Peyer's patch (tissue), 4 donors: ENCODE measurements at regions not wholly inside any gene's neighbourhood (a gene's known extent, or its start where the extent isn't known, plus 50 kb on each side); places are given as distances from the start of the nearest gene placed in this dataset.

ENCODE experiments used
- DNase-seq, 3 donors: peaks; one replicate each; pipeline ENCODE4 v3.0.0-alpha.2; 2017 to 2019
- H3K27ac ChIP-seq, 4 donors: fragments of 200-600 bp; sonication (generic); one replicate each; pipeline ENCODE4 v1.5.1; 2016 to 2019
- H3K27me3 ChIP-seq, 2 donors: fragments of 200-600 bp; sonication (generic); one replicate each; pipeline ENCODE4 v1.5.1; 2019
- H3K36me3 ChIP-seq, 3 donors: fragments of 200-600 bp; sonication (generic); one replicate each; pipeline ENCODE4 v1.5.1; 2016 to 2019
- H3K4me1 ChIP-seq, 4 donors: fragments of 200-600 bp; sonication (generic); one replicate each; pipeline ENCODE4 v1.5.1; 2016 to 2019
- H3K4me3 ChIP-seq, 4 donors: fragments of 200-600 bp; sonication (generic); 1 replicate in 3 of 4; 2 replicates in 1 of 4; pipeline ENCODE4 v1.5.1; 2016 to 2019; ENCODE audit warnings: mild to moderate bottlenecking in 1 of 4
- H3K9me3 ChIP-seq, 4 donors: fragments of 200-600 bp; sonication (generic); one replicate each; pipeline ENCODE4 v1.5.1; 2016 to 2019; ENCODE audit warnings: mild to moderate bottlenecking in 1 of 4
- POLR2A ChIP-seq, 2 donors: fragments of 450-650 bp; IDR thresholded peaks; one replicate each; pipeline ENCODE4 v1.5.1; 2017; ENCODE audit warnings: antibody characterized with exemption in 2 of 2, mild to moderate bottlenecking in 2 of 2, moderate library complexity in 2 of 2
- TF ChIP-seq, protein P1 (sequence below), 6 experiments: fragments of 450-650 bp in 4 of 6; fragments of 200-600 bp in 2 of 6; sonication (generic) in 1 of 6; IDR thresholded peaks; one replicate each; pipeline ENCODE4 v1.5.1; 2017 to 2019; ENCODE audit warnings: antibody characterized with exemption in 6 of 6, mild to moderate bottlenecking in 3 of 6, moderate library complexity in 1 of 6

DNA sequence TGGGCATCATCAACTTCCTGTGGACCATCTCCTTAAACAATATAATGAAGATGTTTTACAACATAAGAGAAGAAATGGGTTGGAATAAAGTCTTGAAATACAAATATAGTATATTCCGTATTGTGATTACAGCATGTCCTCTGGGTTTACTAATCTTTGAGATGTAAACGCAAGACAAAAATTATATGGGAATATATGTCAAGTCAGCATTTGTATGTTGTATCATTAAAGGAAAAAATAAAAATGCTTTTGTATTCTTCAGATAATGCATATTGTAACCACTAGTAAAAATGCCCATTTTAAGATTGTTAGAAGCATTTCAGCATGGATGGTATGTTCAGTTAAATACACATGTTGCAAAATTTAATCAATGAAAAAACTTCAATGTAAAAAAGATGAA is 893.3 kb downstream of the FLRT2 start:
- Histone ChIP-seq H3K27ac (no peak overlapping the region), H3K4me1 (no peaks in the 10 kb centered on the region), H3K4me3 (no peak overlapping the region), H3K36me3 (no peaks in the 10 kb centered on the region), H3K27me3 (no peaks in the 10 kb centered on the region), H3K9me3 (no peaks in the 10 kb centered on the region)
- no peak for TF ChIP-seq POLR2A (IDR thresholded peaks at IDR 0.05)
- TF ChIP-seq, protein P1, sequence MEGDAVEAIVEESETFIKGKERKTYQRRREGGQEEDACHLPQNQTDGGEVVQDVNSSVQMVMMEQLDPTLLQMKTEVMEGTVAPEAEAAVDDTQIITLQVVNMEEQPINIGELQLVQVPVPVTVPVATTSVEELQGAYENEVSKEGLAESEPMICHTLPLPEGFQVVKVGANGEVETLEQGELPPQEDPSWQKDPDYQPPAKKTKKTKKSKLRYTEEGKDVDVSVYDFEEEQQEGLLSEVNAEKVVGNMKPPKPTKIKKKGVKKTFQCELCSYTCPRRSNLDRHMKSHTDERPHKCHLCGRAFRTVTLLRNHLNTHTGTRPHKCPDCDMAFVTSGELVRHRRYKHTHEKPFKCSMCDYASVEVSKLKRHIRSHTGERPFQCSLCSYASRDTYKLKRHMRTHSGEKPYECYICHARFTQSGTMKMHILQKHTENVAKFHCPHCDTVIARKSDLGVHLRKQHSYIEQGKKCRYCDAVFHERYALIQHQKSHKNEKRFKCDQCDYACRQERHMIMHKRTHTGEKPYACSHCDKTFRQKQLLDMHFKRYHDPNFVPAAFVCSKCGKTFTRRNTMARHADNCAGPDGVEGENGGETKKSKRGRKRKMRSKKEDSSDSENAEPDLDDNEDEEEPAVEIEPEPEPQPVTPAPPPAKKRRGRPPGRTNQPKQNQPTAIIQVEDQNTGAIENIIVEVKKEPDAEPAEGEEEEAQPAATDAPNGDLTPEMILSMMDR (IDR thresholded peaks at IDR 0.05): no peak
- no peak for DNase-seq

DNA sequence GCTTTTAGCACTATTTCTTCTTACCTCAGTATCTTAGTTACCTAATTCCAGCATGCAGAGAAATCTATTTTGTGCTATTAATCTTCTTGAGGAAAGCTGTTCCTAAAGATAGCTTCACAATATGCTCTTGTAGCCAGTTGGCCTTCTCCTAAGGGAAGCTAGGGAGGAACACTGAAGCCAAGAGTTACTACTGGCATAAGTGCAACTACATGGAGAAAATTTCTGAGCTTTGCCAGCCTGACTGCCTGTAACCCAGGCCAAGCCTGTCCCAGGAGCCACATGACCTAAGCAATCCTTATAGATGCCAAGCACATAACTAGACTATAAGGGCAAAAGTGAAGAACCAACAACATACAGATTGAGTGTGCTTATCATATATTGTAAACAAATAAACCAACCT is 890.2 kb downstream of the FLRT2 start:
- Histone ChIP-seq H3K36me3 (no peaks in the 10 kb centered on the region), H3K27me3 (no peaks in the 10 kb centered on the region), H3K4me3 (no peak overlapping the region), H3K27ac (no peak overlapping the region), H3K9me3 (no peaks in the 10 kb centered on the region), H3K4me1 (no peaks in the 10 kb centered on the region)
- no peak for DNase-seq
- TF ChIP-seq POLR2A (IDR thresholded peaks at IDR 0.05): no peak
- TF ChIP-seq, protein P1 (IDR thresholded peaks at IDR 0.05): no peak

DNA sequence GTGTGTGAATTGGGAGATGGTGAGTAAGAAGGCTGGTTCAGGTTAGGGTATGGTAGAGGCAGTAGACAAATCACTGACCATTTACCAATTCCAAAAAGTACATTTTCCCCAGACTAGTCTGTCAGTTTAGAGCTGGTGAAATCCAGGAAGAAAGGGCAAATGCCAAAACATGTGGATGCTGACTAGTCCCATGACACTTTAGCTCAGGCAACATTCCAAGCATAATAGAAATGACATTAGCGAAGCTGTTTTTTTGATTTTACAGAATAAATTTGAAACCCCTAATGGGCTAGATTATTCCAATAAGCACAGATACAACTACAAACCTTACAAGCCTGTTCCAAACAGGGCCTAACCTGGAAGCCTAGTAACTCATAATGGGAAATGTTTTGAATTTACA is 884.2 kb downstream of the FLRT2 start:
- no peaks in the 10 kb centered on the region for H3K36me3 ChIP-seq
- no peak overlapping the region for H3K27ac ChIP-seq
- no peak for DNase-seq
- H3K27me3 ChIP-seq: no peaks in the 10 kb centered on the region
- H3K4me1 ChIP-seq: no peaks in the 10 kb centered on the region
- TF ChIP-seq, protein P1 (IDR thresholded peaks at IDR 0.05): no peak
- TF ChIP-seq POLR2A (IDR thresholded peaks at IDR 0.05): no peak
- H3K4me3 ChIP-seq: no peak overlapping the region
- H3K9me3 ChIP-seq: no peaks in the 10 kb centered on the region

DNA sequence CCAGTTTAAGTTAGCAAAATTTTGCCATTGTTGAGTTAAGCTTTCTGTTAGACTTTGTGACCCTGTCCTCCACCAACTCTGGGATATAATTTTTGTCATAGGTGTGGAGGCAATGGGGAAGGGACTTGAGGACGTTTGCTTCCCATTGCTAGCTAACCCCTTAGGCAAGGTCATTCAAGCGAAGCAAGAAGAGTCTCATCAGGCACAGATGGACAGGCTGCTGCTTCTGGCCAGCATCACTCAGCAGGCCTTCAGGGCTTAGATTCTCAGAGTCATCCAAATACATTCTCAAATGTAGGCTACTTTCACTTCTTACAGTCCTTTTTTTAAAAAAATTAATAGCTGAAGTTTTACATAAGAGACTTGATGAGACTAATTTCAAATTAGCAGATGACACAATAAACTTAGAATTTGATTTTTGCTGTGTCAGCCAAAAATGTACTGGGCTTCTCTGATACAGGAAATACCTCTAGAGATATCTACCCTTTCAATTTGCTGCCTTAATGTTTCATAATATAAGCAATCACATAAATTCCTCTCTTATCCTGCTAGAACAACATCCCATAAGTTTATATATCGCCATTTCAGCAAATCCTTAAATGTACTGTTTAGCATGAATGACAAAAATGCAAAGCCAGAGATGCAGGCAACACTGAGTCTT is 875.2 kb downstream of the FLRT2 start:
- Histone ChIP-seq H3K4me3 (no peak overlapping the region), H3K27ac (no peak overlapping the region)

DNA sequence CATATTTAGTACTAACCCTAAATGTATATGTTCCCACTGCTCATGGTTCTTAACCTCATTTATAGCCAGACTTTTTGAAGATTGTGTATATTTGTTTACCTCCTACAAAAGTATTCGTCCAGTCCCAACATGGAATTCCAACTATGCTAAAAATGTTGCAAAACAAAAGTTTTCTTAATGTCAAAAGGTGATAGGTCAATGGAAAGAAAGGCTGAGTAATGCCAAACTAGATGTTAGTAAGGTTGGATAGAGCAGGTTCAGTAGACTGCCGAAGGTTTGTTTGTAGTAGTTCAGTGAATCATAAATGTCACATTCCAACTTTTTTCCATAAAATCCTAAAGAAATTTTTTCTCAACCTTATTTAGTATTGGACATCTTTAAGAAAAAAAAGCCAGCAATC is 874.5 kb downstream of the FLRT2 start:
- H3K4me3 ChIP-seq: no peak overlapping the region
- DNase-seq: no peak
- TF ChIP-seq, protein P1 (IDR thresholded peaks at IDR 0.05): no peak
- TF ChIP-seq POLR2A (IDR thresholded peaks at IDR 0.05): no peak
- H3K9me3 ChIP-seq: peaks cover 0 to 6% (median 0%) of the 10 kb centered on the region in 4 donors
- no peaks in the 10 kb centered on the region for H3K27me3 ChIP-seq
- no peaks in the 10 kb centered on the region for H3K36me3 ChIP-seq
- H3K27ac ChIP-seq: no peak overlapping the region
- no peaks in the 10 kb centered on the region for H3K4me1 ChIP-seq

More for the DNA sequence above, 875.2 kb downstream of the FLRT2 start:
- TF ChIP-seq POLR2A (IDR thresholded peaks at IDR 0.05): no peak
- TF ChIP-seq, protein P1 (IDR thresholded peaks at IDR 0.05): no peak
- DNase-seq: no peak
- H3K27me3 ChIP-seq: no peaks in the 10 kb centered on the region
- H3K4me1 ChIP-seq: no peaks in the 10 kb centered on the region
- peaks cover 0 to 6% (median 0%) of the 10 kb centered on the region in 4 donors for H3K9me3 ChIP-seq
- no peaks in the 10 kb centered on the region for H3K36me3 ChIP-seq

DNA sequence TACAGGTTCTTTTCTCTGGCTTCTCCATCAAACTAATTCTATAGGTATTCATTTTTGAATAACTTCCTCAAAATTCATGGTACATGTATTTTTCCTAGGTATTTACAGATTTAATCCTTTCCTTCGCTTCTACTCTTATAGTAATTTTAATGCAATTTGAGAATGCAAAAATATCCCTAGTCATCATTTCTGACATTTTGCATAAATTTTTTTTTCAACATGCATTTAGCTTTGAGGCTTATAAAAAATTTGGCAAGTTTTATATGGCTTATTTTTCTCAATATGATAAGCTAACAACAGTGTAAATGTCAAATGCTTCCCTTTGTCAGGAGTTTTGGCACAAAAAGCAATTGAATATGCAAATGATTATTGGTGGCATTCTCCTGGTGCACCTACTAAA is 872.6 kb downstream of the FLRT2 start:
- Histone ChIP-seq H3K36me3 (no peaks in the 10 kb centered on the region), H3K4me1 (no peaks in the 10 kb centered on the region), H3K27ac (no peak overlapping the region), H3K9me3 (peaks cover 0 to 6% (median 0%) of the 10 kb centered on the region in 4 donors), H3K27me3 (no peaks in the 10 kb centered on the region), H3K4me3 (no peak overlapping the region)
- no peak for DNase-seq
- TF ChIP-seq, protein P1 (IDR thresholded peaks at IDR 0.05): no peak
- no peak for TF ChIP-seq POLR2A (IDR thresholded peaks at IDR 0.05)
